ENCODE measurements at regions not wholly inside any gene's neighbourhood (a gene's known extent, or its start where the extent isn't known, plus 50 kb on each side); places are given as distances from the start of the nearest gene placed in this dataset.

GRCh38 chr7:33781167-33781566 is 124.2 kb upstream of the BMPER start:
- TF ChIP-seq CTCF (IDR thresholded peaks at IDR 0.05 in 2 of 3, conservative IDR thresholded peaks at IDR 0.05 in 1 of 3; ENCODE audit: borderline replicate concordance in 1 of 3, insufficient read depth in 1 of 3, low read depth in 2 of 3, low read length in 2 of 3), result no peak
- no peak for TF ChIP-seq EZH2 (IDR thresholded peaks at IDR 0.05)

All from HCT116 (cell line).